Loucy (cell line): ENCODE measurements at regions not wholly inside any gene's neighbourhood (a gene's known extent, or its start where the extent isn't known, plus 50 kb on each side); places are given as distances from the start of the nearest gene placed in this dataset.

Source experiments
- CTCF ChIP-seq: fragments of 200-600 bp; sonication (generic); conservative IDR thresholded peaks from 2 replicates; pipeline ENCODE4 v1.5.1; 2014; ENCODE audit warnings: mild to moderate bottlenecking, antibody characterized with exemption, low read length
- EZH2phosphoT487 ChIP-seq: fragments of 200-600 bp; IDR thresholded peaks from 2 replicates; pipeline ENCODE4 v1.6.1; 2018; ENCODE audit warnings: antibody characterized with exemption, mild to moderate bottlenecking, moderate library complexity, borderline replicate concordance

GRCh38 chr5:120769312-120769872 lies 305.3 kb downstream of the PRR16 start:
- TF ChIP-seq CTCF (no peak), EZH2phosphoT487 (no peak)
